ENCODE measurements at regions not wholly inside any gene's neighbourhood (a gene's known extent, or its start where the extent isn't known, plus 50 kb on each side); places are given as distances from the start of the nearest gene placed in this dataset.
A peak's percentile ranks its signal among the peaks of the same experiment; 100 is the strongest.
"Not testable (repeated sequence)": the region's sequence is repeated elsewhere in the genome, so short reads cannot be mapped to it uniquely, and the experiment has no call there.

- DNase-seq (peak in 1 of 3 donors; percentile 27), ATAC-seq (peak; percentile 62)
- intact Hi-C loops (cut with DNase I, micrococcal nuclease), result no loop called here
- Histone ChIP-seq H3K36me3 (ENCODE audit: low read depth) (no peaks in the 10 kb centered on the region), H3K4me1 (ENCODE audit: low read depth) (no peaks in the 10 kb centered on the region), H3K4me3 (no peak overlapping the region), H3K9me3 (no peaks in the 10 kb centered on the region)
- no peak for TF ChIP-seq CTCF (IDR thresholded peaks at IDR 0.05)
These were observed 70.5 kb upstream of the ADTRP start for GRCh38 chr6:11848852-11849731.

GRCh38 chr6:11848346-11848651 lies 69.7 kb upstream of the ADTRP start:
- no peak for TF ChIP-seq CTCF (IDR thresholded peaks at IDR 0.05)
- Histone ChIP-seq H3K36me3 (ENCODE audit: low read depth) (no peaks in the 10 kb centered on the region), H3K4me1 (ENCODE audit: low read depth) (no peaks in the 10 kb centered on the region), H3K9me3 (no peaks in the 10 kb centered on the region), H3K4me3 (no peak overlapping the region)
- no peak for ATAC-seq
- no peak for DNase-seq
- intact Hi-C loops (cut with DNase I, micrococcal nuclease), result no loop called here

- Histone ChIP-seq H3K9me3 (no peaks in the 10 kb centered on the region), H3K4me1 (ENCODE audit: low read depth) (no peaks in the 10 kb centered on the region), H3K36me3 (ENCODE audit: low read depth) (no peaks in the 10 kb centered on the region), H3K4me3 (no peak overlapping the region)
- no peak for TF ChIP-seq CTCF (IDR thresholded peaks at IDR 0.05)
- ATAC-seq, result no peak
- intact Hi-C loops (cut with DNase I, micrococcal nuclease), result no loop called here
- DNase-seq, result no peak
These were observed 69.1 kb upstream of the ADTRP start for GRCh38 chr6:11847515-11848345.

GRCh38 chr6:11847068-11847467 lies 68.5 kb upstream of the ADTRP start:
- H3K36me3 ChIP-seq (ENCODE audit: low read depth); H3K4me3 ChIP-seq; ATAC-seq; H3K4me1 ChIP-seq (ENCODE audit: low read depth); intact Hi-C loops (cut with DNase I, micrococcal nuclease); DNase-seq; H3K9me3 ChIP-seq: not testable (repeated sequence)

GRCh38 chr6:11845664-11846577 lies 67.3 kb upstream of the ADTRP start:
- DNase-seq (no peak), ATAC-seq (no peak)
- Histone ChIP-seq H3K9me3 (no peaks in the 10 kb centered on the region), H3K4me3 (no peak overlapping the region), H3K4me1 (ENCODE audit: low read depth) (no peaks in the 10 kb centered on the region), H3K36me3 (ENCODE audit: low read depth) (no peaks in the 10 kb centered on the region)
- TF ChIP-seq CTCF (IDR thresholded peaks at IDR 0.05), result no peak
- intact Hi-C loops (cut with DNase I, micrococcal nuclease), result no loop called here

GRCh38 chr6:11842795-11843194 lies 64.2 kb upstream of the ADTRP start:
- H3K4me3 ChIP-seq; intact Hi-C loops (cut with DNase I, micrococcal nuclease); H3K36me3 ChIP-seq (ENCODE audit: low read depth); DNase-seq; ATAC-seq; H3K4me1 ChIP-seq (ENCODE audit: low read depth); H3K9me3 ChIP-seq: not testable (repeated sequence)
